HT1080 (cell line): ENCODE measurements at regions not wholly inside any gene's neighbourhood (a gene's known extent, or its start where the extent isn't known, plus 50 kb on each side); places are given as distances from the start of the nearest gene placed in this dataset.
"Not testable (repeated sequence)": the region's sequence is repeated elsewhere in the genome, so short reads cannot be mapped to it uniquely, and the experiment has no call there.

ENCODE experiments used
- DNase-seq: peaks from one replicate; pipeline ENCODE4 v3.0.0-alpha.2; 2015; ENCODE audit warnings: low read depth

DNA sequence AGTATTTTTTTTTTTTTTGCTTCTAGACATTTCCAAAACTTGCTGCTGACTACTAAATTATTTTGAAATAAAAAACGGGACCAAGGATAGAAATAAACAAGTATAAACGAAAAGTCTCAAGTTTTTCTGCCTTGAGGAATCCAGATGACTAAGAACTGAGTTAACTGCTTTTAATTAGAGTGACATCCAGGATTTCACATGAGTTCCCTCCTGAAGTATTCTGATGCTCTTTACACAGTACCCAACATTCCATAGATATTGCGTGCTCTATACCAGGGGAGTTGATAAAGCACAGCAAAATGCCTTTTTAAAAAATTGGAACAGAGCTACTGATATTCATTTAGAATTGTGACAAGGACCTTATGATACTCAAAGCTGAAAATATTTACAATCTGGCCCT lies 618.0 kb downstream of the CCDC85A start:
- DNase-seq = no peak

GRCh38 chr2:56803596-56803995 lies 619.8 kb downstream of the CCDC85A start:
- DNase-seq = no peak

DNA sequence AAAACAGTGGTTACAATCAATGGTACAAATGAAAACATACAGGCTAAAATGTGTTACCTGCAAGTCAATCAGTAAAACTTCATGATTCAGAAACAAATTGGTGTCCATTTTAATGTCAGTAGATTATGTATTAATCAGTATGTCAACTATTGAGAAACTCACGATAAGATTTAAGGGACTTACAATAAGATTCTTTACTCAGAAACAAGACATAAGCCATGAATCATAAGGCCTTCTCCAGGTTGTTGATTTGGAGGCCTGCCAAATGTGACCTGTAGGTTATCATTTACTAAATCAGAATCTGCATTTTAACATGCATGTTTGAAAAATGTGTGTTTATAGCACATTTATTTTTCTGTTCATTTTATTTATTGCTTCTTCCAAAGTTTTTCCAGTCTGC lies 623.1 kb downstream of the CCDC85A start:
- DNase-seq = no peak

GRCh38 chr2:56807861-56808260 lies 624.1 kb downstream of the CCDC85A start:
- no peak for DNase-seq

DNA sequence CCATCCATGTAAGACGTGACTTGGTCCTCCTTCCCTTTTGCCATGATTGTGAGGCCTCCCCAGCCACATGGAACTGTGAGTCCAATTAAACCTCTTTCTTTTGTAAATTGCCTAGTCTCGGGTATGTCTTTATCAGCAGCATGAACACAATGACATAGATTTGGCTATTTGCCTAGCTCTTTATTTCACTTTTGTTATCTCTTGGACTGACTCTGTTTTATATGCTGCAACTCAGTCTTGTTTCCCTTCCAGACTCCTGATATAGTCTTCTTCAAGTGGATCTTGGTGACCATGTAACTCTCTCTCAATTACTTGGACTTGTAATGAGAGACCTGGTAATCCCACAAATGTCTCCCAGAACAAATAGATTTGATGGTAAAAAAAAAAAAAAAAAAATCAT lies 627.6 kb downstream of the CCDC85A start:
- DNase-seq = no peak

GRCh38 chr2:56812432-56812831 lies 628.6 kb downstream of the CCDC85A start:
- no peak for DNase-seq

- DNase-seq = no peak
Observed at GRCh38 chr2:56813490-56813889, 629.7 kb downstream of the CCDC85A start.

GRCh38 chr2:56816666-56817065 lies 632.9 kb downstream of the CCDC85A start:
- DNase-seq = no peak

- no peak for DNase-seq
Observed at GRCh38 chr2:56831780-56832179, 648.0 kb downstream of the CCDC85A start.

- no peak for DNase-seq
Observed at GRCh38 chr2:56834686-56835085, 650.9 kb downstream of the CCDC85A start.

DNA sequence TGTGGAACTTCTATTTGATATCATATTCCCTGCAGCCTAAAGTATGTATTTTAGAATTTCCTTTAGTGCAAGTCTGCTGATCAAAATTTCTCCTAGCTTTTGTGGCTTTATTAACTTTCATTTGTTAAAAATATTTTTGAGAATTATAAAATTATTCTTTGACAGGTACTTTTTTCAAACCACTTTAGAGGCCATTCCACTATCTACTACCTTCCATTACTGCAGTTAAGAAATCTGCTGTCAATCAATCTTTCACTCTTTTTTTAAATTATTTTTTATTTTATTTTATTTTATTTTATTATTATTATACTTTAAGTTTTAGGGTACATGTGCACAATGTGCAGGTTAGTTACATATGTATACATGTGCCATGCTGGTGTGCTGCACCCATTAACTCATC lies 656.2 kb downstream of the CCDC85A start:
- not testable (repeated sequence) for DNase-seq

DNA sequence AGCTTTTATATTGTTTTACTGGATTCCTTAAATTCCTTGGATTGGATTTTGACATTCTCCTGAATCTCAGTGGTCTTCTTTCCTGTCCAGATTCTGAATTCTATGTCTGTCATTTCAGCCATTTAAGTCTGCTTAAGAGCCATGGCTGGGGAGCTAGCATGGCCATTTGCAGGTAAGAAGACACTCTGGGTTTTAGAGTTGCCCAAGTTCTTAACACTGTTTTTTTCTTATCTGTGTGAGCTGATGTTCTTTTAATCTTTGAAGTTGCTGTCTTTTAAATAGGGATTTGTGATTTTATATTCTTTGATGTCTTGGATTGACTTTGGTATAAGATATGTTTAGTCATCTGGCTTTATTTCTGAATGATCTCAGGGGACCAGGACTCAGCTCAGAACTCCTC lies 677.2 kb downstream of the CCDC85A start:
- DNase-seq = no peak

- no peak for DNase-seq
Observed at GRCh38 chr2:56871644-56872043, 687.9 kb downstream of the CCDC85A start.

DNA sequence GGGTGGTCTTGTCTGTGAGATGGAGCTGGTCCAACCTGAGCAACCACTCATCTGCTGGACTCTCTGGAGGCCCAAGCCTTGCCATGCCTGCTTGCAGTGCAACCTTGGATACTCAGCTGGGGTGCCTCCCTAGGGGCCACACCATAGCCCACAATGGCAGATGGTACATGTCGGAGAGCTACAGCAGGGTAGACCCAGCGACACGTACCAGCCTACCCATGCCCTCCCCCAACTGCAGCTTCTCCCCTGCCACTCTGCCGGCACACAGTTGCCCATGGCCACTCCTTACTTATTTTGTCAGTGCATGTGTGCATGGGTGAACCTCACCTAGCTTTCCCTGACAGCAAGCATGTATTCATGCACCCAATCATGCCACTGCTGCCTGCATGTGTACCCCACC lies 690.9 kb downstream of the CCDC85A start:
- DNase-seq = no peak

GRCh38 chr2:56889738-56890137 lies 705.9 kb downstream of the CCDC85A start:
- no peak for DNase-seq

GRCh38 chr2:56892382-56892781 lies 708.6 kb downstream of the CCDC85A start:
- no peak for DNase-seq

GRCh38 chr2:56898986-56899385 lies 715.2 kb downstream of the CCDC85A start:
- DNase-seq = no peak

GRCh38 chr2:56912490-56912889 lies 728.7 kb downstream of the CCDC85A start:
- DNase-seq = no peak

DNA sequence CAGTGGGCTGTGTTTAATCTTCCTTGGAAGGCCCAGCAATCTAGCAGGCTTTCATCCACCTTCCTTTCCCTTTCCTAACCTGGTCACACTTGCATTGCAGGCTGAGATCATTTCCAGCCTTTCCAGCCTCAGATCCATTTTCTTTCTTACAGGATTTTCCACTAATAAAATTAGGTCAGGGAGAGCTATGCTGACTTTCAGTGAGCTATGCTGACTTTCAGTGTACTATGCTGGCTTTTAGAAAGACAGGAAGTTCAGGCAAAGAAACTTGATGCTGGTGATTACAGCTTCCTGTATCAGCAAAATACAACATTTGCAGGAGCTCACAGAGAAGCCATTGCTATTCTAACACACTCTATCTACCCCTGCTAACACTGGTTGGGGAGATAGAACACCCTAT lies 735.0 kb downstream of the CCDC85A start:
- DNase-seq = no peak

DNA sequence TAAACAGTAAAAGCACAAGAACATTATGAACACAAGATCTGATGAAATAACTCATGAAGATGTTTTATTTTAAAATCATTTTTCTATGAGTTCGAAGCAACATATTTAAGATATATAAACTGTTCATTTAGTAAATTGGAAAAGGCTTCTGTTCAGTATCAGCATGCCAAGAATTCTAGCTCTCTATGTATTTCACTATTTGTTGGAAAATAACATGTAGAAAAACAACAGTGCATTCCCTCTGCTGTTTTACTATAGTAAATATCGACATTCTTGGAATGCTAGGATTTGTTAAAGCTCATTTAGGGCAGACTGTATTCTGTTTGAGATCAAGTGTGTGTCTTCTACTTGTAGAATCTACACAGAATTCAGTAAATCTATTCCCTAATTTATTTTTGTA lies 750.2 kb downstream of the CCDC85A start:
- DNase-seq = no peak

DNA sequence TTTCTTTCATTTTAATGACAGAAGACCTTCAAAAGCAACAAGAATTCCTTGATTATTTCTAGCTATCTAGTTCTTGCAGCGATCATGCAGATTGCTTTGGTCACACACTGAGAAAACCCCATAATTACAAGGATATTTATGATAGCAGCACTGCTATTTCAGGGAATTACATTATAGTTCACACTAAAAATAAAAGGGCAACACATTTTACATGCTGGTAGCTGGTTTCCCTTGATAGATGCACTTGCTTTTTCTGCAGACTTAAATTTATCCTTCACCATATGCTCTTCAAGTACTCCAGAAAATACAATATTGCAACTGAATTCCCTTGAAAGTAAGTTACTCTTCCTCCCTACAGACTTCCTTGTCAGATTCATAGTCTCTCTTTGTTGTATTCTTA lies 751.1 kb downstream of the CCDC85A start:
- no peak for DNase-seq

GRCh38 chr2:56940054-56940453 lies 756.3 kb downstream of the CCDC85A start:
- DNase-seq = no peak

DNA sequence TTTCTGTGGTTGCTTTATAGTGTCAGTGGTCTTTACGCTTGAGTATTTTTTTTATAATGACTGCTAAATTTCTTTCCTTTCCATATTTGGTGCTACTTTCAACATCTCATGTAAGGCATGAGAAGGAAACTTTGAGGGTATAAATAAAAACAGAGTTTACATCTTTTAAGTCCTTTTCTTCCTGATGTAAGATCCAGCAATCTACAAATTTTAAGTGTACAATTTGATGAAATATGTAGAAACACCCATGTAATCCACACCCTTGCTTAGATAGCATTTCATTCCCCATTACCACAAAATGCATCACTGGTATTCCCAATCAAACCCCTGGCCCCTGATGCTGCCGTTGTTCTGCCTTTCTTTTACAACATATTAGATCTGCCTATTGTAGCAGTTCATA lies 769.1 kb downstream of the CCDC85A start:
- no peak for DNase-seq

- DNase-seq = peak; percentile 8
Observed at GRCh38 chr2:56960581-56960980, 776.8 kb downstream of the CCDC85A start.

DNA sequence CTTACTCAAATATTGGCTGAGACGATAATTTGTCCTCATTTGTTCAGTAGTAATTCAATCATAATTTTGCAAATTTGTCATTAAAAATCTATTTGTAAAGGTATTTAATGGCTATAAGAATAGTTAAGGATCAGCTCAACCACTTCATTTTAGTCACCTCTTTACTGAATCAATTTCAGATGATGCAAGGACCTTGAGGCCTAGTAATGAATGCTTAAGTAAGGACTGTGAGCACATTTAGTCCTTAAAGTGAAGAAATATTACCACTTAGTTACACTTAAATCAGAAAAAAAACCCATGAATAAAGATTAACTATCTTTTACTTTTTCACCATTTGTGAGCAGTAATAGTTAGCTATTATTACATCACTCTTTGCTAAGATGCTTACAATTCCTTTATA lies 778.9 kb downstream of the CCDC85A start:
- DNase-seq = no peak
